GM21717 (cell line): ENCODE measurements at regions not wholly inside any gene's neighbourhood (a gene's known extent, or its start where the extent isn't known, plus 50 kb on each side); places are given as distances from the start of the nearest gene placed in this dataset.

Source experiments
- ATAC-seq: cut with Tn5 transposase; IDR thresholded peaks from one replicate; pipeline ENCODE4 v1.9.1; 2021; ENCODE audit warnings: mild to moderate bottlenecking, moderate library complexity; ENCODE audit not compliant: unreplicated experiment

GRCh38 chr11:104610635-104611034, 287.6 kb downstream of the CASP12 start:
- ATAC-seq, result no peak

GRCh38 chr11:104609311-104610085, 288.8 kb downstream of the CASP12 start:
- ATAC-seq, result peak; percentile 96

- ATAC-seq, result no peak
Observed at GRCh38 chr11:104602643-104603042, 295.6 kb downstream of the CASP12 start.

- ATAC-seq, result no peak
Observed at GRCh38 chr11:104594228-104594958, 303.9 kb downstream of the CASP12 start.

DNA sequence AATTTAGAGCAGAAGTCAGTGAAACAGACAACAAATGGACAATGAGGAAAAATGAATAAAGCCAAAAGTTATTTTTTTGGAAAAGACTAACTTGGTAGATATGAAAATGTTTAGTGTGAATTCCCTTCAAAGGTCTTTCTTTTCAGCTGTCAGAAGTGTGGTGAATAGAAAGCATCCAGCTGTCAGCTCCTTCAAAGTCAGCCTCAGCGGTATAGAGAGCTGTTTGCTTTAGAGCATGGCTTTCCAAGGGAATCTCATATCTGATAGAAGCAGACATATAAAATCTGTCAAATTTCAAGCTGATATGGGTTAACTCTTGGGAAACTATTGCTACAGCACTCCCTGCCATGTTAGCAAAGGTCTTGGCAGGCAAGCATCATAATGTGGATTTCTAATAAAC, 309.3 kb downstream of the CASP12 start:
- ATAC-seq, result no peak

DNA sequence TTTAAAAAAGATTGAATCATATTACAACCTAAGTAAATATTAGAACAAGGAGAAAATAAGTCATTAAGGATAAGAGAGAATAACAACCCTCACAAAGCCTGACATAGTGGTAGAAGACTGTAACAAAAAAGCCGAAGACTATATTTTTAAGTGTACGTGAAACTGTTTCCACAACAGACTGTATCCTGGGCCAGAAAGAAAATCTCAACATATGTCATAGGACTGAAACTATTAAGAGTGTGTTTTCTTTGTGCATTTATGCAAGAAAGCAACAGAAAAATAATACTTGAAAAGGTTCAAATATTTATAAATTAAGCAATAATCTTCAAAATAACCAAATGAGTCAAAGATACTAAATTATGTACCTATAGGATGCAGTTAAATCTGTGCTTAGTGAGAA, 309.8 kb downstream of the CASP12 start:
- no peak for ATAC-seq

- no peak for ATAC-seq
Observed at GRCh38 chr11:104584823-104585222, 313.4 kb downstream of the CASP12 start.

DNA sequence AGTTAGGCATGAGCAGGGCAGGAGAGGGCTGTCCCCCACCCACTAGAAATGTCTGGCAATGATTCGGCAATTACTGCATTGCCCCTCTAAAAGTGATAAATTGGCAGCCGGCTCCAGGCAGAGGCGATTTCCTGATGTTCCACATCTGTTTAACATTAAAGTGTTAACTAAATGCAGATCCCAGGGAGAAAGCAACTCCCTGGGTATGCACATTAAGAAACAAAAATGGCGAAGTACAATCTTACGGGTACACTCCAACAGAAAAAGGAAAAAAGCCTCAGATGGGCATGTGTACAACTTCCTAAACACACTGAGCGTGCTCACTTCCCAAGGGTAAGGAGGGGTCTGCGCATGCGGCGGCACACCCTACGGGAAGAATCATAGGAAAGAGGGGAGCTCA, 314.4 kb downstream of the CASP12 start:
- ATAC-seq, result no peak

GRCh38 chr11:104582431-104582830, 315.8 kb downstream of the CASP12 start:
- no peak for ATAC-seq

GRCh38 chr11:104581246-104581980, 316.8 kb downstream of the CASP12 start:
- ATAC-seq, result no peak

DNA sequence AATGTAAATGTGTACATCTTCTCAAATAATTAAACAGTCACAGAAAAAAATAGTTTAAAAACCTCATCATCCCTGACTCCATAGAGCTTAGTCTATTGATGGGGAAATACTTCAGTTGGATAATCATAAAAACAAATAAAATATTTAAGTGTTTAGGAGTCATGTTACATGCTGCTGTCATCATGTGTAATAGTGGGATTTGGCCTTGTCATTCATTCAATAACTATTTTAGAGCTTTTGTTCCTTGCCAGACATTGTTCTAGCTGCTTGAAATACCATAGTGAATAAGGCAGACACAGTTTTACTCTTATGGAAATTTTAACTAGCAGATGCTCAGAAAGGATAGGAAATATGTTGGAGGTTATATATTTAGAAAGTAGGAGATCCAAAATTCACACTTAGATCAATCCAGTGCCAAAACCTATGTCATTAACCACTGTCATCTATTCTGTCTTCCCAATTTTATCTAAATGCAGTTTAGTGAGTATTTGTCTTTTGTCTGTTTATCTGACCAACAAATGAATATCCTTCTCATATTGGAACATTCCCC, 324.7 kb downstream of the CASP12 start:
- ATAC-seq, result no peak

- ATAC-seq, result no peak
Observed at GRCh38 chr11:104572279-104572678, 326.0 kb downstream of the CASP12 start.

DNA sequence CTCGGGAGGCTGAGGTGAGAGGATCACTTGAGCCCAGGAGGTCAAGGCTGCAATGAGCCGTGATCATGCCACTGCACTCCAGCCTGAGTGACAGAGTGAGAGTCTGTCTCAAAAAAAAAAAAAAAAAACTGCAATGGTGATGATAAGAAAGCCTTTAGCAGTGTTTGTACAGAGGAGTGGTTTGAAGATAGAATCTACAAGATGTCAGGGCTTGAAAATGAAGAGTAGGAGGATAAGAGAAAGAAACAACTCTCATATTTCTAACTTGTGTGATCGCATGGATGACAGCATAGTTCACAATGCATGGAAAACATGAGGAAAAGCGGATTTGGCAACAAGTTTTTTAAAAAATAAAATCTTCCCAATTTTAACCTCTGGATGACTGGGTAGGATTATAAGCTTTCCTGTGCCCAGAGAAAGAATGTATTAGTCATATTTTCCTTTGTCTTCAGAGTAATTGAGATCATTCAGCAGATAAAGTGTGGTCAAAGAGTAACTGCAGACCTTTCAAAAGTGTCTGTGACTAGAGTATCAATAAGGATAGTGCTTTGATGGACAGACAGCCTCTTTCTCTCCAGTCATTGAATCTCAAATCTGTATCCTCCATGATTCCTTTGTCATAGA, 328.1 kb downstream of the CASP12 start:
- no peak for ATAC-seq

DNA sequence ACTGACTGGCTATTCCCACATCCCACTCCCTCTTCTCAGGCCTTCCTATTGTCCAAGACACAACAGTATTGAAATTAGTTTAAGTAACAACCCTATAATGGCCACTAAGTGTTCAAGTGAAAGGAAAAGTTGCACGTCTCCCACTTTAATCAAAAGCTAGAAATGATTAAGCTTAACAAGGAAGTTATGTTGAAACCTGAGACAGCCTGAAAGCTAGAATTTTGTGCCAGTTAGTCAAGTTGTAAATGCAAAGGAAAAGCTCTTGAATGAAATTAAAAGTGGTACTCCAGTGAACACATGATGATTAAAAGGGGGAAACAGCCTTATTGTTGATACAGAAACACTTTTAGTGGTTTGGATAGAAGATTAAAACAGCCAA, 332.7 kb downstream of the CASP12 start:
- no peak for ATAC-seq

- no peak for ATAC-seq
Observed at GRCh38 chr11:104564921-104565582, 333.2 kb downstream of the CASP12 start.

- ATAC-seq, result no peak
Observed at GRCh38 chr11:104556606-104557301, 341.5 kb downstream of the CASP12 start.

- no peak for ATAC-seq
Observed at GRCh38 chr11:104549019-104549418, 349.2 kb downstream of the CASP12 start.

DNA sequence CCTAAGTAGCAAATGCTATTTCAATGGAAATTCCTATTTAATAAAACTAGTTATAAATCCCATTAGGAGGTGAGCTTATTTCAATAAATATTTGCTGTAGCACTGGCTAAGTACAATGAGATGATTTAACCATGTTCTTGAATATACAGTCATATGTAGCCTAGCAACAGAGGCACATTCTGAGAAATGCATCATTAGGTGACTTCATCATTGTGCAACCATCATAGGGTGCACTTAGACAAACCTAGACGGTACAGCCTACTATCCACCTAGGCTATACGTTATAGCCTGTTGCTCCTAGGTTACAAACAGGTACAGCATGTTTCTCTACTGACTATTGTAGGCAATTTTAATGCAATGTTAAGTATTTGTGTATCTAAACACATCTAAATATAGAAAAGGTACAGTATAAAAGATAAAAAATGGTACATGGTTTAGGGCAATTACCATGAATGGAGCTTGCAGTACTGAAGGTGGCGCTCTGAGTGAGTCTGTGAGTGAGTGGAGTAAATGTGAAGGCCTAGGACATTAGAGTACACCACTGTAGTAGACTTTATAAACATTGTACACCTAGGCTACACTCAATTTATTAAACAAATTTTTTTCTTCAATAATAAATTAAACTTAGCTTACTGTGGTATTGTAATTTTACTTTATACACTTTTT, 350.1 kb downstream of the CASP12 start:
- ATAC-seq, result no peak

GRCh38 chr11:104546501-104546900, 351.8 kb downstream of the CASP12 start:
- no peak for ATAC-seq
